IMR-90 (cell line): ENCODE measurements at regions not wholly inside any gene's neighbourhood (a gene's known extent, or its start where the extent isn't known, plus 50 kb on each side); places are given as distances from the start of the nearest gene placed in this dataset.
A peak's percentile ranks its signal among the peaks of the same experiment; 100 is the strongest.

Source experiments
- BHLHE40 ChIP-seq: fragments of 150-350 bp; IDR thresholded peaks from 2 replicates; pipeline ENCODE4 v1.6.1; 2016; ENCODE audit warnings: mild to moderate bottlenecking, low read depth, low read length
- CEBPB ChIP-seq: IDR thresholded peaks from 2 replicates; pipeline ENCODE4 v1.6.1; 2012; ENCODE audit warnings: low read depth, low read length, improper control_type of control experiment
- CTCF ChIP-seq: conservative IDR thresholded peaks from 2 replicates; pipeline ENCODE4 v1.5.1; 2012; ENCODE audit warnings: mild to moderate bottlenecking, low read depth, low read length, improper control_type of control experiment
- FOS ChIP-seq: fragments of 150-350 bp; IDR thresholded peaks from 2 replicates; pipeline ENCODE4 v1.6.1; 2016; ENCODE audit warnings: low read depth, low read length
- MAFK ChIP-seq: IDR thresholded peaks from 2 replicates; pipeline ENCODE4 v1.6.1; 2012; ENCODE audit warnings: low read depth, low read length, improper control_type of control experiment
- MXI1 ChIP-seq: IDR thresholded peaks from 2 replicates; pipeline ENCODE4 v1.6.1; 2012; ENCODE audit warnings: low read depth, mild to moderate bottlenecking, low read length, moderate library complexity, borderline replicate concordance
- POLR2A ChIP-seq: IDR thresholded peaks from 2 replicates; pipeline ENCODE4 v1.6.1; 2012; ENCODE audit warnings: mild to moderate bottlenecking, low read depth, low read length
- RAD21 ChIP-seq: IDR thresholded peaks from 2 replicates; pipeline ENCODE4 v1.6.1; 2012; ENCODE audit warnings: low read length, improper control_type of control experiment
- RFX5 ChIP-seq: IDR thresholded peaks from 2 replicates; pipeline ENCODE4 v1.8.0; 2012; ENCODE audit warnings: low read depth, mild to moderate bottlenecking, low read length, moderate library complexity
- USF2 ChIP-seq: fragments of 150-350 bp; IDR thresholded peaks from 2 replicates; pipeline ENCODE4 v1.6.1; 2017; ENCODE audit warnings: mild to moderate bottlenecking, antibody characterized with exemption, low read length, low read depth

DNA sequence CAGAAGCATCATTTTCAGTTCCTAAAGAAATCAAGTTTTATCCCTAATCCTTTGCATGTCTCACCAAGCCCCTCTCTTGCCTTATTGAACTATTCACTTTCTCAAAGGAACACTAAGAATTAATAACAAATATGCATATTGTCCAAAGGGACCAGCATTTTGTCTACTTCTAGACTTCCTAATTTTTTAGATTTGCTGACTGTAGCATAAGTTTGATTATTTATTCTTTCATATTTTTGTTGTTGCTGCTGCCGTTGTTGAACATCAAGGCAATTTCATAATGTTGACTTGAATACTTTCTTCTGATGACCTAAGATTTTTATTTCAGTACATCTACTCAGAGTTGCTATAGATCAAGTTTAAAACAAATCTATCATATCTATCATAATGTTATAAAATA, 111.2 kb upstream of the HAPLN1 start:
- TF ChIP-seq CTCF (no peak), RFX5 (no peak), POLR2A (no peak), MXI1 (no peak), USF2 (no peak), CEBPB (no peak), MAFK (peak; percentile 71), FOS (no peak), BHLHE40 (no peak), RAD21 (no peak)
